WTC11 (cell line): ENCODE measurements at regions not wholly inside any gene's neighbourhood (a gene's known extent, or its start where the extent isn't known, plus 50 kb on each side); places are given as distances from the start of the nearest gene placed in this dataset.

Source experiments
- ATAC-seq: fragments of 200-7000 bp; cut with Tn5 transposase; 2 replicates; pipeline ENCODE4 v1.10.0; 2021; ENCODE audit warnings: mild to moderate bottlenecking, moderate library complexity
- CTCF ChIA-PET: fragments of 300-600 bp; sonication (Branson Sonifier 250); formaldehyde crosslinking; loops from one replicate; lab custom pipeline; 2021; ENCODE audit warnings: antibody characterized with exemption; lab: Charles Lee
- POLR2A ChIA-PET: fragments of 350-600 bp; sonication (Branson Sonifier 250); formaldehyde crosslinking; loops from one replicate; lab custom pipeline; 2021; ENCODE audit warnings: antibody characterized with exemption; lab: Charles Lee
- DNase-seq: peaks from one replicate; pipeline ENCODE4 v3.0.0; 2021; ENCODE audit warnings: low spot score
- H3K27ac Mint-ChIP-seq: 2 replicates; pipeline ENCODE4 v1.8.0; 2021; ENCODE audit warnings: mixed read lengths
- H3K27me3 Mint-ChIP-seq: 2 replicates; pipeline ENCODE4 v1.8.0; 2021; ENCODE audit warnings: low read depth, mild to moderate bottlenecking, moderate library complexity, mixed read lengths
- H3K36me3 Mint-ChIP-seq: 2 replicates; pipeline ENCODE4 v1.8.0; 2021; ENCODE audit warnings: mixed read lengths
- H3K4me1 Mint-ChIP-seq: 2 replicates; pipeline ENCODE4 v1.8.0; 2022; ENCODE audit warnings: mixed read lengths
- H3K4me3 Mint-ChIP-seq: 2 replicates; pipeline ENCODE4 v1.8.0; 2021; ENCODE audit warnings: mild to moderate bottlenecking, moderate library complexity, mixed read lengths
- H3K9me3 Mint-ChIP-seq: 2 replicates; pipeline ENCODE4 v1.8.0; 2021; ENCODE audit warnings: mixed read lengths
- E2F4 ChIP-seq: sonication (generic); formaldehyde crosslinking; IDR thresholded peaks from 2 replicates; pipeline ENCODE4 v1.8.1; 2022; ENCODE audit warnings: low read depth, mild to moderate bottlenecking, moderate library complexity, missing genetic modification reagents, borderline replicate concordance
- E2F5 ChIP-seq: sonication (generic); formaldehyde crosslinking; IDR thresholded peaks from 2 replicates; pipeline ENCODE4 v1.8.1; 2022; ENCODE audit warnings: mild to moderate bottlenecking, moderate library complexity, missing genetic modification reagents
- ESRRA ChIP-seq: sonication (generic); formaldehyde crosslinking; IDR thresholded peaks from 2 replicates; pipeline ENCODE4 v1.8.1; 2022; ENCODE audit warnings: mild to moderate bottlenecking, missing genetic modification reagents, borderline replicate concordance
- FOXK1 ChIP-seq: sonication (generic); formaldehyde crosslinking; IDR thresholded peaks from 2 replicates; pipeline ENCODE4 v1.8.0; 2022; ENCODE audit warnings: mild to moderate bottlenecking, moderate library complexity, missing genetic modification reagents
- FOXP1 ChIP-seq: sonication (generic); formaldehyde crosslinking; IDR thresholded peaks from 2 replicates; pipeline ENCODE4 v1.8.0; 2022; ENCODE audit warnings: missing genetic modification reagents, mild to moderate bottlenecking, moderate library complexity, borderline replicate concordance
- GRHL2 ChIP-seq: fragments of 250-450 bp; sonication (Bioruptor Pico); IDR thresholded peaks from 2 replicates; pipeline ENCODE4 v1.8.0; 2022; ENCODE audit warnings: mild to moderate bottlenecking, moderate library complexity; ENCODE audit not compliant: insufficient replicate concordance, severe bottlenecking
- HMGXB4 ChIP-seq: sonication (generic); formaldehyde crosslinking; IDR thresholded peaks from 2 replicates; pipeline ENCODE4 v1.8.1; 2023; ENCODE audit warnings: mild to moderate bottlenecking, moderate library complexity, missing genetic modification reagents
- MAX ChIP-seq: sonication (generic); formaldehyde crosslinking; IDR thresholded peaks from 2 replicates; pipeline ENCODE4 v1.8.0; 2022; ENCODE audit warnings: mild to moderate bottlenecking, missing genetic modification reagents
- MLX ChIP-seq: sonication (generic); formaldehyde crosslinking; IDR thresholded peaks from 2 replicates; pipeline ENCODE4 v1.8.1; 2023; ENCODE audit warnings: mild to moderate bottlenecking, missing genetic modification reagents, moderate library complexity
- NFATC4 ChIP-seq: fragments of 250-450 bp; sonication (Bioruptor Pico); IDR thresholded peaks from 2 replicates; pipeline ENCODE4 v1.9.0; 2021; ENCODE audit warnings: mild to moderate bottlenecking
- NR1H2 ChIP-seq: sonication (generic); formaldehyde crosslinking; IDR thresholded peaks from 2 replicates; pipeline ENCODE4 v1.9.0; 2021; ENCODE audit warnings: mild to moderate bottlenecking, moderate library complexity, missing genetic modification reagents
- NR3C1 ChIP-seq: sonication (generic); formaldehyde crosslinking; conservative IDR thresholded peaks from 2 replicates; pipeline ENCODE4 v1.8.1; 2023; ENCODE audit warnings: low read depth, mild to moderate bottlenecking, missing genetic modification reagents
- PRDM15 ChIP-seq: sonication (generic); formaldehyde crosslinking; IDR thresholded peaks from 2 replicates; pipeline ENCODE4 v1.8.0; 2022; ENCODE audit warnings: missing genetic modification reagents
- SOX15 ChIP-seq: fragments of 250-450 bp; sonication (Bioruptor Pico); IDR thresholded peaks from 2 replicates; pipeline ENCODE4 v1.9.0; 2021; ENCODE audit warnings: mild to moderate bottlenecking
- SP1 ChIP-seq: sonication (generic); formaldehyde crosslinking; conservative IDR thresholded peaks from 2 replicates; pipeline ENCODE4 v1.8.1; 2022; ENCODE audit warnings: missing genetic modification reagents
- TEAD4 ChIP-seq: sonication (generic); formaldehyde crosslinking; IDR thresholded peaks from 2 replicates; pipeline ENCODE4 v1.8.0; 2022; ENCODE audit warnings: mild to moderate bottlenecking, missing genetic modification reagents
- ZNF121 ChIP-seq: sonication (generic); formaldehyde crosslinking; IDR thresholded peaks from 2 replicates; pipeline ENCODE4 v1.8.0; 2023; ENCODE audit warnings: missing genetic modification reagents
- ZNF138 ChIP-seq: sonication (generic); formaldehyde crosslinking; conservative IDR thresholded peaks from 2 replicates; pipeline ENCODE4 v1.8.1; 2022; ENCODE audit warnings: mild to moderate bottlenecking, moderate library complexity, missing genetic modification reagents
- ZNF219 ChIP-seq: sonication (generic); formaldehyde crosslinking; IDR thresholded peaks from 2 replicates; pipeline ENCODE4 v1.8.0; 2023; ENCODE audit warnings: missing genetic modification reagents, mild to moderate bottlenecking, borderline replicate concordance
- ZNF263 ChIP-seq: sonication (generic); formaldehyde crosslinking; IDR thresholded peaks from 2 replicates; pipeline ENCODE4 v1.8.1; 2022; ENCODE audit warnings: low read depth, mild to moderate bottlenecking, moderate library complexity, missing genetic modification reagents
- ZNF317 ChIP-seq: sonication (generic); formaldehyde crosslinking; IDR thresholded peaks from 2 replicates; pipeline ENCODE4 v1.8.1; 2023; ENCODE audit warnings: low read depth, mild to moderate bottlenecking, moderate library complexity, missing genetic modification reagents, borderline replicate concordance
- ZNF416 ChIP-seq: fragments of 250-450 bp; sonication (Bioruptor Pico); IDR thresholded peaks from 2 replicates; pipeline ENCODE4 v1.9.0; 2021; ENCODE audit warnings: mild to moderate bottlenecking, inconsistent platforms
- ZNF671 ChIP-seq: fragments of 250-450 bp; sonication (Bioruptor Pico); IDR thresholded peaks from 2 replicates; pipeline ENCODE4 v1.8.0; 2021; ENCODE audit warnings: mild to moderate bottlenecking
- ZSCAN18 ChIP-seq: fragments of 250-450 bp; sonication (Bioruptor Pico); IDR thresholded peaks from 2 replicates; pipeline ENCODE4 v2.1.2; 2022; ENCODE audit warnings: mild to moderate bottlenecking, moderate library complexity

- Mint-ChIP-seq H3K36me3 (no peaks in the 10 kb centered on the region), H3K27ac (no peak overlapping the region), H3K4me3 (no peak overlapping the region), H3K27me3 (no peaks in the 10 kb centered on the region), H3K9me3 (no peaks in the 10 kb centered on the region), H3K4me1 (no peaks in the 10 kb centered on the region)
- DNase-seq (no peak), ATAC-seq (no peak)
- CTCF ChIA-PET, result interaction anchor here (0.6 kb wide), 1 partner anchor 38 kb away, joined by 4 read pairs; no protein-coding TSS in a partner anchor
- no peak for TF ChIP-seq HMGXB4 (CRISPR knock-in tag)
- TF ChIP-seq TEAD4 (CRISPR knock-in tag), result no peak
- TF ChIP-seq MAX (CRISPR knock-in tag), result no peak
- TF ChIP-seq SP1 (CRISPR knock-in tag), result no peak
- no peak for TF ChIP-seq ESRRA (CRISPR knock-in tag)
- no peak for TF ChIP-seq ZNF263 (CRISPR knock-in tag)
- no peak for TF ChIP-seq ZNF317 (CRISPR knock-in tag)
- no peak for TF ChIP-seq E2F4 (CRISPR knock-in tag)
- POLR2A ChIA-PET, result interaction anchor here (2.9 kb wide), 1 partner anchor 97 kb away, joined by 6 read pairs; the partner anchor contains the start of gene MACIR
Observed at GRCh38 chr5:103355579-103355978, 97.0 kb downstream of the MACIR start.

- CTCF ChIA-PET, result no interaction called here
- DNase-seq (no peak), ATAC-seq (no peak)
- H3K27me3 Mint-ChIP-seq, result no peaks in the 10 kb centered on the region
- H3K4me1 Mint-ChIP-seq, result no peaks in the 10 kb centered on the region
- H3K4me3 Mint-ChIP-seq, result no peak overlapping the region
- TF ChIP-seq SOX15 (no peak), GRHL2 (CRISPR knock-in tag) (no peak), TEAD4 (CRISPR knock-in tag) (no peak), NR3C1 (CRISPR knock-in tag) (no peak), E2F5 (CRISPR knock-in tag) (no peak), ZSCAN18 (CRISPR knock-in tag) (no peak), ZNF219 (CRISPR knock-in tag) (no peak), PRDM15 (no peak), MLX (CRISPR knock-in tag) (no peak), ZNF121 (CRISPR knock-in tag) (no peak), FOXK1 (no peak), ZNF416 (CRISPR knock-in tag) (no peak), FOXP1 (no peak), ZNF138 (CRISPR knock-in tag) (no peak), NFATC4 (CRISPR knock-in tag) (no peak), ZNF671 (CRISPR knock-in tag) (no peak), HMGXB4 (CRISPR knock-in tag) (no peak), NR1H2 (CRISPR knock-in tag) (no peak)
- POLR2A ChIA-PET, result interaction anchor here (2.9 kb wide), 1 partner anchor 96 kb away, joined by 6 read pairs; the partner anchor contains the start of gene MACIR
- no peak overlapping the region for H3K27ac Mint-ChIP-seq
- no peaks in the 10 kb centered on the region for H3K9me3 Mint-ChIP-seq
- no peaks in the 10 kb centered on the region for H3K36me3 Mint-ChIP-seq
Observed at GRCh38 chr5:103354446-103354845, 95.9 kb downstream of the MACIR start.
